T-helper 1 cell treated with Interleukin-12 subunit alpha and Interleukin-12 subunit beta and Interleukin-4 antibody, amounts not matched to agents 30 μg/mL and 1 μg/mL, for 36 hours (primary cell): ENCODE measurements at regions not wholly inside any gene's neighbourhood (a gene's known extent, or its start where the extent isn't known, plus 50 kb on each side); places are given as distances from the start of the nearest gene placed in this dataset.

Experiments
- H3K27ac Mint-ChIP-seq: one replicate; pipeline ENCODE4 v1.8.0; 2021; ENCODE audit warnings: mild to moderate bottlenecking, mixed read lengths
- H3K27me3 Mint-ChIP-seq: one replicate; pipeline ENCODE4 v1.8.0; 2021; ENCODE audit warnings: low read depth, mixed read lengths
- H3K36me3 Mint-ChIP-seq: one replicate; pipeline ENCODE4 v1.8.0; 2021; ENCODE audit warnings: low read depth, mixed read lengths
- H3K4me1 Mint-ChIP-seq: one replicate; pipeline ENCODE4 v1.8.0; 2021; ENCODE audit warnings: low read depth, mixed read lengths
- H3K4me3 Mint-ChIP-seq: one replicate; pipeline ENCODE4 v1.8.0; 2021; ENCODE audit warnings: mild to moderate bottlenecking, moderate library complexity, mixed read lengths
- H3K9me3 Mint-ChIP-seq: one replicate; pipeline ENCODE4 v1.8.0; 2021; ENCODE audit warnings: mixed read lengths

DNA sequence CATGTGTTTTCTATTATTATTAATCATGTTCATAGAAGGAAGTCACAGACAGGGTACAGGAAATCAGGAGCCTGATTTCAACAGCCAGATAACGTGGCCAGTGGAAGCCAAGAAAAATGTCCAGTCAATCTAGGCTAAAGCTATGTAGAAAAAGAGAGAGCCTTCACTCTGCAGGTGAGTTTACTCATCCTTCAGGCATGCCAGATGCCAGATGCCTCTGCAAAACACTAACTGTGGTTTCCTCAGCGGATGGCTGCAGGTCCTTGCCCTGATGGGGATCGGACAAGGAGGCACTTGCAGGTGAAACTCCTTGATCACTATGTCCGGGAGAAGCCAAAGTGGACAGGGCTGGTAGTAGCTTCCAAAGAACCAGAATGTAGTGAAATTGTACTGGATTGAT is 962.3 kb upstream of the RAG2 start:
- Mint-ChIP-seq H3K4me1 (no peaks in the 10 kb centered on the region), H3K4me3 (no peak overlapping the region), H3K27me3 (no peaks in the 10 kb centered on the region), H3K9me3 (peaks cover 3% of the 10 kb centered on the region), H3K27ac (no peak overlapping the region), H3K36me3 (no peaks in the 10 kb centered on the region)

DNA sequence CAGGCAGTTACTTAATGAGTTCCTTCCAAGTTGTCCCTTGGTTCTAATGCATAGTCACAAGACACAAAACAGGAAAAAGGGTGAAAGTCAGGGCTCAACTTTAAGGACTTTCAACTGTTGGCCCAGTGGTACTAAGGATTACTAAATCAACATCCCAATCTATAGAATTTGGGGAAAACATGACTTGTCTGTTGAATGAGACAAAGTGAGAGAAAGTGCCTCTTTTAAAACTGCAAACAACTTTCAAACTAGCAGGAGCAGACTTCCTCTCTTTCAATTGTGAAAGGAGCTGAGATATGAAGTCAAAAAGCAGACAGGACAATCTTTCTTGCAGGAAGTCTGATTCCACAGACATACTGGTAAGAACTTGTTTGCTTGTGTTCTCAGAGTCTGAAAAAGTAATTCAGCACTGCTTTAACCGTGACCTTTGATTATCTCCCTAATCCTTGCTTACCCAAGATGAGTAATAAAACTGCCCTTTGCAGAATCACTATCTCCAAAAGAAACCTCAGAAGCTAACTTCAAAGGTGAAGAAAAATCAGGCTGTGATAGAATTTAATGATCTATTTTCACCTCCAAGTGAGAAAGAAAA is 960.7 kb upstream of the RAG2 start:
- no peak overlapping the region for H3K27ac Mint-ChIP-seq
- no peaks in the 10 kb centered on the region for H3K27me3 Mint-ChIP-seq
- H3K4me1 Mint-ChIP-seq = no peaks in the 10 kb centered on the region
- no peak overlapping the region for H3K4me3 Mint-ChIP-seq
- no peaks in the 10 kb centered on the region for H3K36me3 Mint-ChIP-seq
- H3K9me3 Mint-ChIP-seq = peaks cover 3% of the 10 kb centered on the region

- H3K9me3 Mint-ChIP-seq = peaks cover 6% of the 10 kb centered on the region
- H3K36me3 Mint-ChIP-seq = no peaks in the 10 kb centered on the region
- no peak overlapping the region for H3K27ac Mint-ChIP-seq
- H3K4me1 Mint-ChIP-seq = no peaks in the 10 kb centered on the region
- no peak overlapping the region for H3K4me3 Mint-ChIP-seq
- no peaks in the 10 kb centered on the region for H3K27me3 Mint-ChIP-seq
Observed at GRCh38 chr11:37557990-37558389, 960.0 kb upstream of the RAG2 start.

DNA sequence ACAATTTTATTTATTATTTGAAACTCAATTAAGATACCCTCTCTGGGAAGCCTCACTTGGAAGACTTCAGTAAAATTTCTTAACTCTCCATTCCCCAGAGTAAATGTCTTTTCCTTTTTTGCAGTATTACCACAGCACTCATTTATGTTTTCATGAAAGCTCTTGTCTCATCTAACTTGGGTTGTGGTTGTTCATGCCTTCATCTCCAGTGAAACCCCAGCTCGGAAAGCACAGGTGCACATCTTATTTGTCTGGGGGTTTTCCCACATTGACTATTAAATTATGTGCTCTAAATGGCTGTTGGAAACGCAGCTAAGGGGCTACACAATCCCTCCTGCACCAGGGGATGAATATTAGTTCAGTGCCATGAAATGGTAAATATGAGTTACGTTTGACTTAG is 954.2 kb upstream of the RAG2 start:
- Mint-ChIP-seq H3K36me3 (no peaks in the 10 kb centered on the region), H3K4me1 (no peaks in the 10 kb centered on the region), H3K27ac (no peak overlapping the region), H3K27me3 (no peaks in the 10 kb centered on the region), H3K9me3 (peaks cover 6% of the 10 kb centered on the region), H3K4me3 (no peak overlapping the region)

DNA sequence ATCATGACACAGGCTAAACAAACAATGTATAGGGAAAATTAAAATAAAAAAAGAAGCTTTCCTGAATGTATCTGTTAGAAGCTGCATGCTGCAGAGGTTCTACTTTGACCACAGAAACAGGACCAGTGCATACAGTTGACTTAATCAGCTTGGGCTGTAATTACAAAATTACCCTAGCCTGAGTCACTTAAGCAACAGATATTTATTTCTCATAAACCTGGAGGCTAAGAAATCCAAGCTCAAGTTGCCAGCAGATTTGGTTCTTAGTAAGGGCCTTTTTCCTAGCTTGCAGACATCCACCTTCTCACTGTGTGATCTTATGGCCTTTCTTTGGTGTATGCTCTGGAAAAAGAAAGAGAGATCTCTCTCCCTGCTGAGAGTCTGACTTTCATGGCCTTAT is 946.5 kb upstream of the RAG2 start:
- Mint-ChIP-seq H3K4me1 (no peaks in the 10 kb centered on the region), H3K27me3 (no peaks in the 10 kb centered on the region), H3K9me3 (peaks cover 10% of the 10 kb centered on the region), H3K36me3 (no peaks in the 10 kb centered on the region), H3K27ac (no peak overlapping the region), H3K4me3 (no peak overlapping the region)

DNA sequence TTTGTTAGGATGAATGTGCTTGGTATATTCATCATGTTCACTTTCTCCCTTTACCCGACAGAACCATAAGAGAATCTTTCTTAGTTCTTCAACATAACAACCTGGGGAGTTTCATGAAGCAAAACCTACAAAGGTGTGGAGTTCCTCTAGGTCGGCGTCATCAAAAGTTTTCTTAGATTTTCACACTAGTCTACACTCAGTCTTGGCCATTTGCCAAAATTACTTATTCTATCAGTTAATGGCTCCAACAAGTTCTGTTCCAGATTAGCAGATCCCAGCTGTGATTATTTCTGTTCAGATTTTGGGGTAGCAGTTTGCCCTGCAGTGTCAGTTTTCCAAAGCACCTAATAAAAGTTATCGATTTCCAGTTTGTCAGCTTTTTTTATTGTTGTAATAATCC is 935.8 kb upstream of the RAG2 start:
- Mint-ChIP-seq H3K4me1 (no peaks in the 10 kb centered on the region), H3K27ac (no peak overlapping the region), H3K9me3 (peaks cover 17% of the 10 kb centered on the region), H3K36me3 (no peaks in the 10 kb centered on the region), H3K27me3 (no peaks in the 10 kb centered on the region), H3K4me3 (no peak overlapping the region)

- no peaks in the 10 kb centered on the region for H3K27me3 Mint-ChIP-seq
- H3K27ac Mint-ChIP-seq = no peak overlapping the region
- no peak overlapping the region for H3K4me3 Mint-ChIP-seq
- H3K9me3 Mint-ChIP-seq = peaks cover 17% of the 10 kb centered on the region
- no peaks in the 10 kb centered on the region for H3K4me1 Mint-ChIP-seq
- no peaks in the 10 kb centered on the region for H3K36me3 Mint-ChIP-seq
Observed at GRCh38 chr11:37533087-37533486, 935.1 kb upstream of the RAG2 start.

GRCh38 chr11:37532271-37532670 is 934.2 kb upstream of the RAG2 start:
- H3K36me3 Mint-ChIP-seq = no peaks in the 10 kb centered on the region
- no peaks in the 10 kb centered on the region for H3K4me1 Mint-ChIP-seq
- no peaks in the 10 kb centered on the region for H3K27me3 Mint-ChIP-seq
- H3K4me3 Mint-ChIP-seq = no peak overlapping the region
- H3K9me3 Mint-ChIP-seq = peaks cover 17% of the 10 kb centered on the region
- no peak overlapping the region for H3K27ac Mint-ChIP-seq

DNA sequence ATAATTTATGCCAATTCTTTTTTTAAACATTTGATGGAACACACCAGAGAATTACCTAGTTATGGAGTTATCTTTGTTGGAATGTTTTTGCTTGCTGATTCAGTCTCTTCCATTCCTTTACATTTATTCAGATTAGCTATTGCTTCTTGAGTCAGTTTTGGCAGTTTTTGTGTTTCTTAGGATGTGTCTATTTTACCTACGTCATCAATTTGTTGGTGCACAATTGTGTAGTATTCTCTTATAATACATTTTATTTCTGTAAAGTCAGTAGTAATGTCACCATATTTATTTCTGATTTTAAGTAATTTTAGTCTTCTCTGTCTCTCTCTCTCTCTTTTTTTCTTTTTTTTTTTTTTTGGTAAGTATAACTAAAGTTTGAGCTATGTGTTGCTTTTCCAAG is 929.5 kb upstream of the RAG2 start:
- no peaks in the 10 kb centered on the region for H3K36me3 Mint-ChIP-seq
- no peak overlapping the region for H3K4me3 Mint-ChIP-seq
- peaks cover 17% of the 10 kb centered on the region for H3K9me3 Mint-ChIP-seq
- H3K27ac Mint-ChIP-seq = no peak overlapping the region
- H3K4me1 Mint-ChIP-seq = no peaks in the 10 kb centered on the region
- H3K27me3 Mint-ChIP-seq = no peaks in the 10 kb centered on the region

DNA sequence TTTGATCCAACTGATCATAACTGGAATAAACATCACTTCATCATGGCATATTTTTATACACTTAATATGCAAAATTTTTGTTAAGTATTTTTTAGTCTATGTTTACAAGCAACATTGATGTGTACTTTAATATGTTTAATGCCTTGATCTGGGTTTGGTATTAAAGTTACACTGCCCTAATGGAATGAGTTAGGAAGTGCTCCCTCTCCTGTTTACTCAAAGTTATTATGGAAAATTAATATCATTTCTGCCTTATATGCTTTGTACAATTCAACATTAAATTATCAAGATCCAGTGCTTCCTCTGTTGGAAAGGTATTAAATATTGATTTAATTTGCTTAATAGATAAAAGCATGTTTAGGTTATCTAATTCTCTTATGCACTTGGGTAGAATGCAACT is 927.3 kb upstream of the RAG2 start:
- Mint-ChIP-seq H3K4me3 (no peak overlapping the region), H3K27ac (no peak overlapping the region), H3K4me1 (no peaks in the 10 kb centered on the region), H3K9me3 (peaks cover 11% of the 10 kb centered on the region), H3K36me3 (no peaks in the 10 kb centered on the region), H3K27me3 (no peaks in the 10 kb centered on the region)

DNA sequence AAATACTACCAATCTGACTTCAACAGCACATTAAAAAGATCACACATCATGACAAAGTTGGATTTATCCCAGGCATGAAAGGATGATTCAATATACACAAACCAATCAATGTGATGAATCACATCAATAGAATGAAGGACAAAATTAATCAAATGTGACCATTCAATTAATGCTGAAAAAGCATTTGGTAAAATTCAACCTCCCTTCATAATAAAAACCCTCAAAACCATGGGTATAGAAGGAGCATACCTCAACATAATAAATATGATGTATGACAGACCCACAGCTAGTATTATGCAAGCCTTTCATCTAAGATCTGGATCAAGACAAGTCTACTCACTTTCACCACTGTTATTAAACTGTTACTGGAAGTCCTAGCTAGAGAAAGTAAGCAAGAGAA is 921.7 kb upstream of the RAG2 start:
- no peaks in the 10 kb centered on the region for H3K4me1 Mint-ChIP-seq
- H3K4me3 Mint-ChIP-seq = no peak overlapping the region
- peaks cover 25% of the 10 kb centered on the region for H3K9me3 Mint-ChIP-seq
- H3K27ac Mint-ChIP-seq = no peak overlapping the region
- no peaks in the 10 kb centered on the region for H3K36me3 Mint-ChIP-seq
- no peaks in the 10 kb centered on the region for H3K27me3 Mint-ChIP-seq

- Mint-ChIP-seq H3K27me3 (no peaks in the 10 kb centered on the region), H3K4me3 (no peak overlapping the region), H3K9me3 (peaks cover 16% of the 10 kb centered on the region), H3K4me1 (no peaks in the 10 kb centered on the region), H3K27ac (no peak overlapping the region), H3K36me3 (no peaks in the 10 kb centered on the region)
Observed at GRCh38 chr11:37512156-37512780, 914.2 kb upstream of the RAG2 start.

GRCh38 chr11:37511425-37511933 is 913.4 kb upstream of the RAG2 start:
- no peak overlapping the region for H3K27ac Mint-ChIP-seq
- no peaks in the 10 kb centered on the region for H3K4me1 Mint-ChIP-seq
- H3K4me3 Mint-ChIP-seq = no peak overlapping the region
- H3K27me3 Mint-ChIP-seq = no peaks in the 10 kb centered on the region
- H3K36me3 Mint-ChIP-seq = no peaks in the 10 kb centered on the region
- H3K9me3 Mint-ChIP-seq = peaks cover 12% of the 10 kb centered on the region

- Mint-ChIP-seq H3K27me3 (no peaks in the 10 kb centered on the region), H3K4me1 (no peaks in the 10 kb centered on the region), H3K4me3 (no peak overlapping the region), H3K27ac (no peak overlapping the region), H3K9me3 (peaks cover 12% of the 10 kb centered on the region), H3K36me3 (no peaks in the 10 kb centered on the region)
Observed at GRCh38 chr11:37509506-37509905, 911.5 kb upstream of the RAG2 start.

- H3K27me3 Mint-ChIP-seq = no peaks in the 10 kb centered on the region
- peaks cover 11% of the 10 kb centered on the region for H3K9me3 Mint-ChIP-seq
- H3K4me3 Mint-ChIP-seq = no peak overlapping the region
- no peaks in the 10 kb centered on the region for H3K36me3 Mint-ChIP-seq
- no peak overlapping the region for H3K27ac Mint-ChIP-seq
- H3K4me1 Mint-ChIP-seq = peaks cover 2% of the 10 kb centered on the region
Observed at GRCh38 chr11:37506531-37506930, 908.5 kb upstream of the RAG2 start.
